Activated CD8-positive, alpha-beta memory T cell treated with anti-CD3 and anti-CD28 coated beads for 36 hours (primary cell): ENCODE measurements at regions not wholly inside any gene's neighbourhood (a gene's known extent, or its start where the extent isn't known, plus 50 kb on each side); places are given as distances from the start of the nearest gene placed in this dataset.
"Not testable (repeated sequence)": the region's sequence is repeated elsewhere in the genome, so short reads cannot be mapped to it uniquely, and the experiment has no call there.

Experiments used
- CTCF ChIA-PET: fragments of 350-600 bp; sonication (Branson Sonifier 250); formaldehyde crosslinking; loops from one replicate; lab custom pipeline; 2021; ENCODE audit warnings: antibody characterized with exemption; lab: Charles Lee
- POLR2A ChIA-PET: fragments of 350-600 bp; sonication (Branson Sonifier 250); formaldehyde crosslinking; loops from one replicate; lab custom pipeline; 2021; ENCODE audit warnings: antibody characterized with exemption; lab: Charles Lee

GRCh38 chr17:33939959-33940358, 315.1 kb upstream of the CCL2 start:
- ChIA-PET CTCF (no interaction called here), POLR2A (no interaction called here)

- ChIA-PET CTCF (no interaction called here), POLR2A (no interaction called here)
Observed at GRCh38 chr17:33940769-33941370, 314.2 kb upstream of the CCL2 start.

- POLR2A ChIA-PET: no interaction called here
Observed at GRCh38 chr17:33941744-33942143, 313.3 kb upstream of the CCL2 start.

GRCh38 chr17:33942414-33942813, 312.7 kb upstream of the CCL2 start:
- POLR2A ChIA-PET: no interaction called here
- CTCF ChIA-PET: no interaction called here

More at GRCh38 chr17:33941744-33942143, 313.3 kb upstream of the CCL2 start:
- CTCF ChIA-PET: no interaction called here

- POLR2A ChIA-PET: no interaction called here
- CTCF ChIA-PET: no interaction called here
Observed at GRCh38 chr17:33944412-33944811, 310.7 kb upstream of the CCL2 start.

- ChIA-PET CTCF (no interaction called here), POLR2A (no interaction called here)
Observed at GRCh38 chr17:33944826-33945225, 310.3 kb upstream of the CCL2 start.

GRCh38 chr17:33945646-33946546, 309.2 kb upstream of the CCL2 start:
- ChIA-PET CTCF (no interaction called here), POLR2A (no interaction called here)

GRCh38 chr17:33947762-33948161, 307.3 kb upstream of the CCL2 start:
- ChIA-PET CTCF (no interaction called here), POLR2A (no interaction called here)

GRCh38 chr17:33948309-33948708, 306.8 kb upstream of the CCL2 start:
- ChIA-PET CTCF (no interaction called here), POLR2A (no interaction called here)

GRCh38 chr17:33949100-33949499, 306.0 kb upstream of the CCL2 start:
- CTCF ChIA-PET: no interaction called here
- POLR2A ChIA-PET: no interaction called here

GRCh38 chr17:33950061-33950460, 305.0 kb upstream of the CCL2 start:
- CTCF ChIA-PET: no interaction called here

GRCh38 chr17:33952425-33952824, 302.7 kb upstream of the CCL2 start:
- POLR2A ChIA-PET: no interaction called here
- CTCF ChIA-PET: no interaction called here

More at GRCh38 chr17:33950061-33950460, 305.0 kb upstream of the CCL2 start:
- POLR2A ChIA-PET: no interaction called here

GRCh38 chr17:33954597-33954996, 300.5 kb upstream of the CCL2 start:
- POLR2A ChIA-PET: no interaction called here
- CTCF ChIA-PET: no interaction called here

- CTCF ChIA-PET: no interaction called here
- POLR2A ChIA-PET: no interaction called here
Observed at GRCh38 chr17:33955461-33955860, 299.6 kb upstream of the CCL2 start.

GRCh38 chr17:33959098-33959497, 296.0 kb upstream of the CCL2 start:
- CTCF ChIA-PET, POLR2A ChIA-PET: not testable (repeated sequence)

- CTCF ChIA-PET: interaction anchor here (0.5 kb wide), 1 partner anchor 26 kb away, joined by 3 read pairs; no protein-coding TSS in a partner anchor
- POLR2A ChIA-PET: no interaction called here
Observed at GRCh38 chr17:33962857-33963655, 292.0 kb upstream of the CCL2 start.

- ChIA-PET POLR2A (no interaction called here), CTCF (no interaction called here)
Observed at GRCh38 chr17:33964344-33964979, 290.6 kb upstream of the CCL2 start.

GRCh38 chr17:33966410-33967059, 288.6 kb upstream of the CCL2 start:
- POLR2A ChIA-PET: no interaction called here
- CTCF ChIA-PET: no interaction called here
